CD4-positive, alpha-beta T cell (primary cell): ENCODE measurements at regions not wholly inside any gene's neighbourhood (a gene's known extent, or its start where the extent isn't known, plus 50 kb on each side); places are given as distances from the start of the nearest gene placed in this dataset.

Experiments
- ATAC-seq: fragments of 200-7000 bp; cut with Tn5 transposase; one replicate; pipeline ENCODE4 v1.10.0; 2022; ENCODE audit warnings: mild to moderate bottlenecking; ENCODE audit not compliant: poor library complexity
- CTCF ChIA-PET: fragments of 350-600 bp; sonication (Branson Sonifier 250); formaldehyde crosslinking; loops from one replicate; lab custom pipeline; 2021; ENCODE audit warnings: antibody characterized with exemption, inconsistent platforms; lab: Charles Lee
- POLR2A ChIA-PET: fragments of 350-600 bp; sonication (Branson Sonifier 250); formaldehyde crosslinking; loops from one replicate; lab custom pipeline; 2021; ENCODE audit warnings: antibody characterized with exemption, inconsistent platforms; lab: Charles Lee
- DNase-seq, 14 experiments: peaks; one replicate each; pipeline ENCODE4 v3.0.0-alpha.2; 2013 to 2020; ENCODE audit warnings: mixed read lengths in 2 of 14
- H3K27ac ChIP-seq, 2 donors: one replicate each; pipeline versions ENCODE4 v1.5.1 to v1.7.0; 2013; ENCODE audit warnings: low read length in 2 of 2, low read depth in 1 of 2, mild to moderate bottlenecking in 1 of 2
- H3K27me3 ChIP-seq, 2 experiments: 1 replicate in 1 of 2; 2 replicates in 1 of 2; pipeline versions ENCODE4 v1.6.1 to v1.7.0; 2013; ENCODE audit warnings: low read length in 2 of 2, control low read depth in 1 of 2, mild to moderate bottlenecking in 1 of 2, moderate library complexity in 1 of 2; ENCODE audit not compliant: insufficient read depth in 2 of 2, control insufficient read depth in 1 of 2
- H3K36me3 ChIP-seq: one replicate; pipeline ENCODE4 v1.6.1; 2013; ENCODE audit warnings: low read length, control low read depth; ENCODE audit not compliant: insufficient read depth
- H3K4me1 ChIP-seq: one replicate; pipeline ENCODE4 v1.6.1; 2013; ENCODE audit warnings: low read length, control low read depth; ENCODE audit not compliant: insufficient read depth
- H3K4me3 ChIP-seq: one replicate; pipeline ENCODE4 v1.5.1; 2013; ENCODE audit warnings: mild to moderate bottlenecking, low read length, moderate library complexity
- H3K9me3 ChIP-seq, 2 experiments: 1 replicate in 1 of 2; 2 replicates in 1 of 2; pipeline versions ENCODE4 v1.6.1 to v1.7.0; 2013; ENCODE audit warnings: low read length in 2 of 2, mild to moderate bottlenecking in 2 of 2, control low read depth in 1 of 2, moderate library complexity in 1 of 2; ENCODE audit not compliant: control insufficient read depth in 1 of 2, insufficient read depth in 1 of 2
- H3K27ac Mint-ChIP-seq: one replicate; pipeline ENCODE4 v1.8.0; 2020; ENCODE audit warnings: mixed read lengths
- H3K27me3 Mint-ChIP-seq: one replicate; pipeline ENCODE4 v1.8.0; 2021; ENCODE audit warnings: mixed read lengths
- H3K36me3 Mint-ChIP-seq: one replicate; pipeline ENCODE4 v1.8.0; 2021; ENCODE audit warnings: low read depth, mixed read lengths
- H3K4me1 Mint-ChIP-seq: one replicate; pipeline ENCODE4 v1.8.0; 2021; ENCODE audit warnings: low read depth, mixed read lengths
- H3K4me3 Mint-ChIP-seq: one replicate; pipeline ENCODE4 v1.8.0; 2020; ENCODE audit warnings: mild to moderate bottlenecking, mixed read lengths
- H3K9me3 Mint-ChIP-seq: one replicate; pipeline ENCODE4 v1.8.0; 2020; ENCODE audit warnings: mixed read lengths
- CTCF ChIP-seq: fragments of 200-600 bp; IDR thresholded peaks from one replicate; pipeline ENCODE4 v1.8.0; 2022; ENCODE audit warnings: antibody characterized with exemption, mild to moderate bottlenecking
- intact Hi-C, 2 experiments: fragments of 100-400 bp; cut with DNase I in 1 of 2; cut with micrococcal nuclease in 1 of 2; formaldehyde crosslinking; loops; one replicate each; pipeline versions ENCODE4 v1.15.1 to v1.9.0; 2023 to 2025; cut with DNase I, micrococcal nuclease

GRCh38 chr1:29685387-29685786 lies 449.1 kb downstream of the PTPRU start:
- H3K36me3 ChIP-seq, result no peaks in the 10 kb centered on the region
- no peak overlapping the region for H3K27ac ChIP-seq
- peaks cover 0 to 5% of the 10 kb centered on the region in 2 experiments for H3K9me3 ChIP-seq
- H3K36me3 Mint-ChIP-seq, result no peaks in the 10 kb centered on the region
- no peak for ATAC-seq
- no peak for DNase-seq
- ChIA-PET CTCF (no interaction called here), POLR2A (no interaction called here)
- H3K4me3 Mint-ChIP-seq, result no peak overlapping the region
- no peak overlapping the region for H3K4me3 ChIP-seq
- H3K27ac Mint-ChIP-seq, result no peak overlapping the region
- H3K4me1 ChIP-seq, result no peaks in the 10 kb centered on the region
- peaks cover 23% of the 10 kb centered on the region for H3K27me3 Mint-ChIP-seq
- peaks cover 8 to 17% of the 10 kb centered on the region in 2 experiments for H3K27me3 ChIP-seq
- H3K4me1 Mint-ChIP-seq, result no peaks in the 10 kb centered on the region
- TF ChIP-seq CTCF, result no peak
- no peaks in the 10 kb centered on the region for H3K9me3 Mint-ChIP-seq
- intact Hi-C loops, result no loop called here

GRCh38 chr1:29684141-29684540 lies 447.8 kb downstream of the PTPRU start:
- Histone ChIP-seq H3K9me3 (peaks cover 0 to 5% of the 10 kb centered on the region in 2 experiments), H3K36me3 (no peaks in the 10 kb centered on the region), H3K4me3 (no peak overlapping the region), H3K27me3 (peaks cover 2 to 8% of the 10 kb centered on the region in 2 experiments), H3K27ac (no peak overlapping the region), H3K4me1 (no peaks in the 10 kb centered on the region)
- H3K36me3 Mint-ChIP-seq, result no peaks in the 10 kb centered on the region
- ATAC-seq, result no peak
- H3K4me3 Mint-ChIP-seq, result no peak overlapping the region
- ChIA-PET POLR2A (no interaction called here), CTCF (no interaction called here)
- intact Hi-C loops, result no loop called here
- no peak overlapping the region for H3K27ac Mint-ChIP-seq
- no peaks in the 10 kb centered on the region for H3K4me1 Mint-ChIP-seq
- no peaks in the 10 kb centered on the region for H3K9me3 Mint-ChIP-seq
- TF ChIP-seq CTCF, result no peak
- DNase-seq, result no peak
- peaks cover 23% of the 10 kb centered on the region for H3K27me3 Mint-ChIP-seq

- no peaks in the 10 kb centered on the region for H3K4me1 ChIP-seq
- no peaks in the 10 kb centered on the region for H3K4me1 Mint-ChIP-seq
- H3K27me3 ChIP-seq, result peaks cover 0 to 5% of the 10 kb centered on the region in 2 experiments
- H3K9me3 Mint-ChIP-seq, result no peaks in the 10 kb centered on the region
- ChIA-PET CTCF (no interaction called here), POLR2A (no interaction called here)
- no peak for TF ChIP-seq CTCF
- H3K9me3 ChIP-seq, result peaks cover 0 to 5% of the 10 kb centered on the region in 2 experiments
- ATAC-seq (no peak), DNase-seq (peak in 1 of 14 experiments; percentile 3)
- H3K4me3 ChIP-seq, result no peak overlapping the region
- H3K4me3 Mint-ChIP-seq, result no peak overlapping the region
- no peak overlapping the region for H3K27ac Mint-ChIP-seq
- peaks cover 23% of the 10 kb centered on the region for H3K27me3 Mint-ChIP-seq
- H3K27ac ChIP-seq, result no peak overlapping the region
- H3K36me3 ChIP-seq, result no peaks in the 10 kb centered on the region
- intact Hi-C loops, result no loop called here
- H3K36me3 Mint-ChIP-seq, result no peaks in the 10 kb centered on the region
Measured at GRCh38 chr1:29683472-29683871, 447.1 kb downstream of the PTPRU start.
